ENCODE measurements at regions not wholly inside any gene's neighbourhood (a gene's known extent, or its start where the extent isn't known, plus 50 kb on each side); places are given as distances from the start of the nearest gene placed in this dataset.
"Not testable (repeated sequence)": the region's sequence is repeated elsewhere in the genome, so short reads cannot be mapped to it uniquely, and the experiment has no call there.

- DNase-seq (ENCODE audit: low read depth in 2 of 2), result no peak
Observed at GRCh38 chr12:126898562-126898961, 1368.4 kb upstream of the TMEM132C start.

- no peak for DNase-seq (ENCODE audit: low read depth in 2 of 2)
Observed at GRCh38 chr12:126899926-126900792, 1366.8 kb upstream of the TMEM132C start.

GRCh38 chr12:126903027-126903876 lies 1363.7 kb upstream of the TMEM132C start:
- DNase-seq (ENCODE audit: low read depth in 2 of 2), result no peak

GRCh38 chr12:126905752-126906151 lies 1361.2 kb upstream of the TMEM132C start:
- DNase-seq (ENCODE audit: low read depth in 2 of 2), result no peak

GRCh38 chr12:126907900-126908764 lies 1358.8 kb upstream of the TMEM132C start:
- no peak for DNase-seq (ENCODE audit: low read depth in 2 of 2)

GRCh38 chr12:126908765-126909142 lies 1358.2 kb upstream of the TMEM132C start:
- DNase-seq (ENCODE audit: low read depth in 2 of 2), result no peak

- DNase-seq (ENCODE audit: low read depth in 2 of 2), result no peak
Observed at GRCh38 chr12:126910570-126910969, 1356.4 kb upstream of the TMEM132C start.

GRCh38 chr12:126912111-126912510 lies 1354.9 kb upstream of the TMEM132C start:
- DNase-seq (ENCODE audit: low read depth in 2 of 2), result no peak

GRCh38 chr12:126914170-126914793 lies 1352.7 kb upstream of the TMEM132C start:
- DNase-seq (ENCODE audit: low read depth in 2 of 2), result no peak

GRCh38 chr12:126915309-126915708 lies 1351.7 kb upstream of the TMEM132C start:
- no peak for DNase-seq (ENCODE audit: low read depth in 2 of 2)

- DNase-seq (ENCODE audit: low read depth in 2 of 2), result no peak
Observed at GRCh38 chr12:126926023-126926594, 1340.9 kb upstream of the TMEM132C start.

- DNase-seq (ENCODE audit: low read depth in 2 of 2), result no peak
Observed at GRCh38 chr12:126930234-126930633, 1336.7 kb upstream of the TMEM132C start.

- DNase-seq (ENCODE audit: low read depth in 2 of 2), result no peak
Observed at GRCh38 chr12:126932156-126932555, 1334.8 kb upstream of the TMEM132C start.

GRCh38 chr12:126935435-126935834 lies 1331.5 kb upstream of the TMEM132C start:
- DNase-seq (ENCODE audit: low read depth in 2 of 2), result no peak

- no peak for DNase-seq (ENCODE audit: low read depth in 2 of 2)
Observed at GRCh38 chr12:126936181-126936851, 1330.7 kb upstream of the TMEM132C start.

- DNase-seq (ENCODE audit: low read depth in 2 of 2), result no peak
Observed at GRCh38 chr12:126937431-126937830, 1329.5 kb upstream of the TMEM132C start.

GRCh38 chr12:126944684-126945083 lies 1322.3 kb upstream of the TMEM132C start:
- no peak for DNase-seq (ENCODE audit: low read depth in 2 of 2)

- not testable (repeated sequence) for DNase-seq (ENCODE audit: low read depth in 2 of 2)
Observed at GRCh38 chr12:126946958-126947357, 1320.0 kb upstream of the TMEM132C start.

GRCh38 chr12:126949558-126949957 lies 1317.4 kb upstream of the TMEM132C start:
- DNase-seq (ENCODE audit: low read depth in 2 of 2), result no peak

- DNase-seq (ENCODE audit: low read depth in 2 of 2), result no peak
Observed at GRCh38 chr12:126950266-126950665, 1316.7 kb upstream of the TMEM132C start.
